Activated CD8-positive, alpha-beta T cell treated with anti-CD3 and anti-CD28 coated beads, Interleukin-2, amount 10 ng/mL, durations not matched to agents 7 days and 5 days (primary cell): ENCODE measurements at regions not wholly inside any gene's neighbourhood (a gene's known extent, or its start where the extent isn't known, plus 50 kb on each side); places are given as distances from the start of the nearest gene placed in this dataset.

ENCODE experiments used
- ATAC-seq: fragments of 150-1000 bp; cut with Tn5 transposase; one replicate; pipeline ENCODE4 v1.10.0; 2021; ENCODE audit warnings: moderate library complexity
- CTCF ChIA-PET: fragments of 350-600 bp; sonication (Branson Sonifier 250); formaldehyde crosslinking; loops from one replicate; lab custom pipeline; 2021; ENCODE audit warnings: antibody characterized with exemption; lab: Charles Lee
- POLR2A ChIA-PET: fragments of 350-600 bp; sonication (Branson Sonifier 250); formaldehyde crosslinking; loops from one replicate; lab custom pipeline; 2021; ENCODE audit warnings: antibody characterized with exemption; lab: Charles Lee
- DNase-seq: peaks from one replicate; pipeline ENCODE4 v3.0.0-alpha.2; 2020
- H3K27ac Mint-ChIP-seq: one replicate; pipeline ENCODE4 v1.8.0; 2021; ENCODE audit warnings: mild to moderate bottlenecking, mixed read lengths
- H3K27me3 Mint-ChIP-seq: one replicate; pipeline ENCODE4 v1.8.0; 2021; ENCODE audit warnings: low read depth, mixed read lengths
- H3K36me3 Mint-ChIP-seq: one replicate; pipeline ENCODE4 v1.8.0; 2021; ENCODE audit warnings: low read depth, mixed read lengths
- H3K4me1 Mint-ChIP-seq: one replicate; pipeline ENCODE4 v1.8.0; 2021; ENCODE audit warnings: low read depth, mixed read lengths
- H3K4me3 Mint-ChIP-seq: one replicate; pipeline ENCODE4 v1.8.0; 2021; ENCODE audit warnings: mild to moderate bottlenecking, mixed read lengths
- H3K9me3 Mint-ChIP-seq: one replicate; pipeline ENCODE4 v1.8.0; 2022; ENCODE audit warnings: mixed read lengths; ENCODE audit not compliant: insufficient read depth

DNA sequence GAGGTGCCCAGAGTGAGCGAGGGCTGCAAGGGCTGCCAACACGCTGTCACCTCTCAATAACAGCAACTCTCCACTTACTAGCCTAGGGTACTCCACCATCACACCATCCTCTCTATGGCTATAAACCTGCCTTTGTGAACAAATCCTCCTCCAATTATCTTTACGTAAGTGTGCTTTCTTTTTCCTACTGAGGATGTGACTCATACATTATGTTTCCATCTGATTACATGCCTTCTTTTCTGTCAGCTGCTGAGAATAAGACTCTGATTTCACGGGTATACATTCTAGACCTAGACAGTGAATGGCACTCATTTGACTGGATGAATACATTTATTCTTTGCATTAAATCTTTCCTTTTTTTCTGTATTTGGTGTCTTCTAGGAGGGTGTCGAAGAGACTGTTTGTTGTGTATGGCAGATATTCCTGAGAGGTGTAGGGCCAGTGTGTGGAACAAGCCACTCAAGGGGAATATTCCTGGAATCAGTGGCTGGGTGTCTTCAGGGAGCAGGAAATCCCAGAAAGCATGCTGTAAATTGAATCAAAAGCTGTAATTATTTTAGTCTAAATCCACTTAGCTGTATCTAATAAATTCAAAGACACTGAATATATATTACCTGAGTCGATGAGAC lies 327.3 kb upstream of the TMTC1 start:
- H3K27me3 Mint-ChIP-seq: no peaks in the 10 kb centered on the region
- H3K36me3 Mint-ChIP-seq: no peaks in the 10 kb centered on the region
- ATAC-seq (no peak), DNase-seq (no peak)
- H3K4me3 Mint-ChIP-seq: no peak overlapping the region
- H3K9me3 Mint-ChIP-seq: no peaks in the 10 kb centered on the region
- H3K4me1 Mint-ChIP-seq: no peaks in the 10 kb centered on the region
- no peak overlapping the region for H3K27ac Mint-ChIP-seq
- ChIA-PET POLR2A (no interaction called here), CTCF (no interaction called here)

DNA sequence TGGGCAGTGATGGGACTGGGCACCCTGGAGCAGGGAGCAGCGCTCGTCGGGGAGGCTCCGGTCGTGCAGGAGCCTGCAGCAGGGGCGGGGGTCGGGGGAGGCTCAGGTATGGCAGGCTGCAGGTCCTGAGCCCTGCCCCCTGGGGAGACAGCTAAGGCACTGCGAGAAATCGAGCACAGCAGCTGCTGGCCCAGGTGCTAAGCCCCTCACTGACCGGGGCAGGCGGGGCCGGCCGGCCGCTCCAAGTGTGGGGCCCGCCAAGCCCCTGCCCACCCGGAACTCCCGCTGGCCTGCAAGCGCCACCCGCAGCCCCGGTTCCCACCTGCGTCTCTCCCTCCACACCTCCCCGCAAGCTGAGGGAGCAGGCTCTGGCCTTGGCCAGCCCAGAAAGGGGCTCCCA lies 326.8 kb upstream of the TMTC1 start:
- ChIA-PET POLR2A (no interaction called here), CTCF (no interaction called here)
- Mint-ChIP-seq H3K36me3 (no peaks in the 10 kb centered on the region), H3K4me3 (no peak overlapping the region), H3K27me3 (no peaks in the 10 kb centered on the region), H3K4me1 (no peaks in the 10 kb centered on the region), H3K27ac (no peak overlapping the region), H3K9me3 (no peaks in the 10 kb centered on the region)
- ATAC-seq: no peak
- DNase-seq: no peak

DNA sequence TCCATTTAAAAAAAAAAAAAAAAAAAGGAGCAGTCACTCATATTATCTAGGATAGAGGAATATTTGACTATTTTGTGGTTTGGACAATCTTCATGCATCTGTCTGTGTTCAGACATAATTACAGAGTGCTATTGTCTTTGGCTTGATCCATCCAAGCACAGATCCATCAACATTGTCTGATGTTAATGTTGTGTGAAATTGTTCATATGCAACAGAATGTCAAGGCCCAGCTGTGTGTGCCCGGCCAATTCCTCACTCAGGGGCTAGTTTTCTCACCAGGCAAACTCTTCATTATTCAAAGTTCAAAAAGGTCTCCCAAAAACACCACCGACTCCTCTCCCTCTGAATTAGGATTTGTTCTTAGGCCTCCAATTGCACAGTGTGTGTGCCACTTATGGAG lies 324.9 kb upstream of the TMTC1 start:
- DNase-seq: no peak
- no peak for ATAC-seq
- ChIA-PET CTCF (no interaction called here), POLR2A (no interaction called here)
- H3K4me1 Mint-ChIP-seq: no peaks in the 10 kb centered on the region
- H3K36me3 Mint-ChIP-seq: no peaks in the 10 kb centered on the region
- H3K27me3 Mint-ChIP-seq: no peaks in the 10 kb centered on the region
- no peaks in the 10 kb centered on the region for H3K9me3 Mint-ChIP-seq
- no peak overlapping the region for H3K4me3 Mint-ChIP-seq
- H3K27ac Mint-ChIP-seq: no peak overlapping the region

- Mint-ChIP-seq H3K4me1 (no peaks in the 10 kb centered on the region), H3K9me3 (no peaks in the 10 kb centered on the region), H3K36me3 (no peaks in the 10 kb centered on the region), H3K4me3 (no peak overlapping the region), H3K27me3 (no peaks in the 10 kb centered on the region), H3K27ac (no peak overlapping the region)
- POLR2A ChIA-PET: interaction anchor here (0.8 kb wide), 1 partner anchor 16 kb away, joined by 3 read pairs; no protein-coding TSS in a partner anchor
- ATAC-seq (no peak), DNase-seq (no peak)
- CTCF ChIA-PET: no interaction called here
Observed at GRCh38 chr12:30106204-30106965, 322.6 kb upstream of the TMTC1 start.

- CTCF ChIA-PET: no interaction called here
- no peaks in the 10 kb centered on the region for H3K27me3 Mint-ChIP-seq
- H3K4me3 Mint-ChIP-seq: no peak overlapping the region
- no peak overlapping the region for H3K27ac Mint-ChIP-seq
- H3K4me1 Mint-ChIP-seq: no peaks in the 10 kb centered on the region
- no peaks in the 10 kb centered on the region for H3K36me3 Mint-ChIP-seq
- ATAC-seq: no peak
- H3K9me3 Mint-ChIP-seq: no peaks in the 10 kb centered on the region
- no peak for DNase-seq
- POLR2A ChIA-PET: no interaction called here
Observed at GRCh38 chr12:30105505-30105904, 321.8 kb upstream of the TMTC1 start.

- Mint-ChIP-seq H3K27me3 (no peaks in the 10 kb centered on the region), H3K27ac (no peak overlapping the region), H3K9me3 (no peaks in the 10 kb centered on the region), H3K4me1 (no peaks in the 10 kb centered on the region), H3K36me3 (no peaks in the 10 kb centered on the region), H3K4me3 (no peak overlapping the region)
- ChIA-PET CTCF (no interaction called here), POLR2A (no interaction called here)
- DNase-seq: no peak
- ATAC-seq: no peak
Observed at GRCh38 chr12:30104971-30105370, 321.2 kb upstream of the TMTC1 start.

GRCh38 chr12:30100741-30101140 lies 317.0 kb upstream of the TMTC1 start:
- H3K4me3 Mint-ChIP-seq: no peak overlapping the region
- POLR2A ChIA-PET: no interaction called here
- H3K36me3 Mint-ChIP-seq: no peaks in the 10 kb centered on the region
- H3K27ac Mint-ChIP-seq: no peak overlapping the region
- no peaks in the 10 kb centered on the region for H3K27me3 Mint-ChIP-seq
- DNase-seq: no peak
- no peak for ATAC-seq
- no peaks in the 10 kb centered on the region for H3K9me3 Mint-ChIP-seq
- H3K4me1 Mint-ChIP-seq: no peaks in the 10 kb centered on the region
- CTCF ChIA-PET: no interaction called here

DNA sequence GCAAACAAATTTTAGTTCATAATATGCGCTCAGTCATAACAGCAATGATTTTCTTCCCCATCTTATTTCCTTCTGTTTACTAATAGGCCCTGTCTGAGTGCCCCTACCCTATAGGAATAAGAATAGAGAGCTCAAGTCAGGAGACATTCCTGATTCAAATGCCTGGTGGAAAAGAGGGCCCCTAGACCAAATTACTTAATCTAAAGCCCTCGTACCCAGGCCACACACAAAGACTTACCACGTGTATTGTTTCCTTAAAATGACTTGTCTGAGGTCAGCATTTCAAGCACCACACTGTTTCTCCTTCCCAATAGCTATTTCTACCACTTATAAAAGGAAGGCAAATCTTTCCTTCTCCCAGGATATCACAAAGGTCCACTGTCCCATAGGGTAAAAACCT lies 314.9 kb upstream of the TMTC1 start:
- no peaks in the 10 kb centered on the region for H3K27me3 Mint-ChIP-seq
- no peaks in the 10 kb centered on the region for H3K36me3 Mint-ChIP-seq
- ChIA-PET CTCF (interaction anchor here (0.7 kb wide), 1 partner anchor 654 kb away, joined by 3 read pairs; no protein-coding TSS in a partner anchor), POLR2A (no interaction called here)
- H3K4me3 Mint-ChIP-seq: no peak overlapping the region
- no peaks in the 10 kb centered on the region for H3K4me1 Mint-ChIP-seq
- H3K27ac Mint-ChIP-seq: no peak overlapping the region
- DNase-seq (no peak), ATAC-seq (no peak)
- H3K9me3 Mint-ChIP-seq: peaks cover 3% of the 10 kb centered on the region

DNA sequence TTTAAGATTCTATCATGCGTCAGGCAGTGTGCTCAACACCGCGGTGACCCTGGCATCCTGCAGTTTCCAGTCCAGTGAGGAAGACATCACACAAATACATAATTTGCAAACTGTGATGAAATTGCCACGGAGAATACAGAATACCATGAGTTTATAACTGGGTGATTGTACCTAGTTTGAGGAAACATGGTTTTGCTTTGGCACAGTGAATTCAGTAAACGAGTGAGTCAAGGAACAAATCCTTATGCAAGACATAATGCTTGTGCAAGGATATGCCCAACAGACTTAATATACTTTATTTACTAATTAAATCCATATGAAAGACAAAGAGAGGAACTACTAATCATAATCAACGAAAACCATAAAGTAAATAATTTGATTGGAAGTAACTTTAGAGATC lies 311.8 kb upstream of the TMTC1 start:
- Mint-ChIP-seq H3K36me3 (no peaks in the 10 kb centered on the region), H3K4me1 (no peaks in the 10 kb centered on the region), H3K27me3 (no peaks in the 10 kb centered on the region), H3K9me3 (peaks cover 3% of the 10 kb centered on the region), H3K27ac (no peak overlapping the region), H3K4me3 (no peak overlapping the region)
- ATAC-seq (no peak), DNase-seq (no peak)
- ChIA-PET CTCF (no interaction called here), POLR2A (no interaction called here)

DNA sequence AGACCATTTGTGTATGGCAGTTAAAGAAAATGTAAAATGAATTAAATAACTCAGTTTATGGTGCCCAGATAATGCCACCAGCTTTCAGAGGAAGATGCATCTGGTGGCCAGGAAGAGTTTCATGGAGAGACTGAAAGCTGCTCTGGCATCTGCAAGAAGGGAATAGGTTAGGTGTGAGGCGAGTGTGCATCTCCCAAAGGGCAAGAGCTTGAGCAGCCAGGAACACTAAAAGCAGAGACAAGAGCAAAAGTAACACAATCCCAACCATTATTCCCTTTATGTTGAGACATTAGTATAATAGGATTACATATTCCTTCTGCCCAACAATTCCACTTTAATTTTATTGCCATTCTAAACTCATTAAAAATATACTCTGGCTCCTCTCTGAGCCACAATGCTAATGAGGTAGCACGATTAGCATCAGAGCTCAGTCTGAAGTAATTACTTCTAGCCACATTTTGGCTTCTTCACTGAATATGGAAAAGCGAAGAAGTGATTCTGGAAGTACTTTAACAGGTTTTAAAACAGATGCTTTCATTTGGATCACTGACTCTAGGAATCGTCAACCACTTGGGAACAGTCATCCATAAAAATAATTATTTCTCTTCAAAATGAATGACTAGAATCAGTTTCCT lies 309.4 kb upstream of the TMTC1 start:
- ChIA-PET POLR2A (no interaction called here), CTCF (no interaction called here)
- DNase-seq: no peak
- no peak for ATAC-seq
- Mint-ChIP-seq H3K4me3 (no peak overlapping the region), H3K4me1 (no peaks in the 10 kb centered on the region), H3K27ac (no peak overlapping the region), H3K27me3 (no peaks in the 10 kb centered on the region), H3K36me3 (no peaks in the 10 kb centered on the region), H3K9me3 (peaks cover 3% of the 10 kb centered on the region)

DNA sequence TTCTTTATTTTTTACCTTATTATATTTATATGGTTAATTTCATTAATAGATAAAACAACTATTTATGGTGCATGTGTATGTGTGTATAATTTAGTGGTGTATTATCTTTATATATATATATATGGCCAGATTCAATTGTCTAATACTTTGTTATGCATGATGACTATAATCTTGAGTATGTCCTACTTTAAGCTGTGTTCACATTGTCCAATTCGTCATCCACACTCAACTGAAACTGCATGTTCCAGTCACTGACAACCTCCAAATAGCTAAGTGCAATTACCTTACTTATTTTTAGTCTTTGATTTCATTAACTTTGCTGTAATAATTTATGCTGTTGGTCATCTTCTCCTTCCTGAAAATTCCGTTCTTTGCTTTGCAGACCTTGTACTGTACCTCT lies 306.5 kb upstream of the TMTC1 start:
- no peaks in the 10 kb centered on the region for H3K36me3 Mint-ChIP-seq
- CTCF ChIA-PET: no interaction called here
- H3K27me3 Mint-ChIP-seq: no peaks in the 10 kb centered on the region

GRCh38 chr12:30088259-30088995 lies 304.7 kb upstream of the TMTC1 start:
- CTCF ChIA-PET: no interaction called here
- no peaks in the 10 kb centered on the region for H3K36me3 Mint-ChIP-seq
- no peaks in the 10 kb centered on the region for H3K4me1 Mint-ChIP-seq
- POLR2A ChIA-PET: no interaction called here
- no peaks in the 10 kb centered on the region for H3K27me3 Mint-ChIP-seq
- H3K4me3 Mint-ChIP-seq: no peak overlapping the region
- no peak for DNase-seq
- no peak for ATAC-seq
- no peaks in the 10 kb centered on the region for H3K9me3 Mint-ChIP-seq
- H3K27ac Mint-ChIP-seq: no peak overlapping the region

More for the DNA sequence above, 306.5 kb upstream of the TMTC1 start:
- POLR2A ChIA-PET: interaction anchor here (0.6 kb wide), 1 partner anchor 16 kb away, joined by 3 read pairs; no protein-coding TSS in a partner anchor
- Mint-ChIP-seq H3K4me3 (no peak overlapping the region), H3K27ac (no peak overlapping the region), H3K9me3 (peaks cover 3% of the 10 kb centered on the region), H3K4me1 (no peaks in the 10 kb centered on the region)
- no peak for DNase-seq
- ATAC-seq: no peak
